ENCODE measurements at regions not wholly inside any gene's neighbourhood (a gene's known extent, or its start where the extent isn't known, plus 50 kb on each side); places are given as distances from the start of the nearest gene placed in this dataset.

- DNase-seq, result no peak
Measured at GRCh38 chr5:16013334-16014065, 166.1 kb downstream of the MARCHF11 start.

DNA sequence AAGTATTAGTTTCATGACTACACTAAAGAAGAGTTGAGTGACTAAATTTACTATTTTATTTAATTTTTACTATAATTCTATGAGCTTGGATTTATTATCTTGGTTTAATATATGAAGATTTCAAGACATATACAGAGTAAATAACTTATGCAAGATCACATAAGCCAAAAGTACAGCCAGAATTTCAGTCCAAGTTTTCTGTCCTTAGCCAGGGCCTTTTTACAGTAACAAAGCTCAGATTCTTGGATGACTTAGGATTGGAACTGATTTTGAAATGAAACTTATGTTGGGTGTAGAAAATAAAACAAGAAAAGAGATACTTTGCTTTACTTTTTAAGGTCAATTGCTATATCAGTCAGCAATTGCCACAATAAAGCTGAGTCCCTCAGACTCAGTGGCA is 170.3 kb downstream of the MARCHF11 start:
- DNase-seq, result no peak

DNA sequence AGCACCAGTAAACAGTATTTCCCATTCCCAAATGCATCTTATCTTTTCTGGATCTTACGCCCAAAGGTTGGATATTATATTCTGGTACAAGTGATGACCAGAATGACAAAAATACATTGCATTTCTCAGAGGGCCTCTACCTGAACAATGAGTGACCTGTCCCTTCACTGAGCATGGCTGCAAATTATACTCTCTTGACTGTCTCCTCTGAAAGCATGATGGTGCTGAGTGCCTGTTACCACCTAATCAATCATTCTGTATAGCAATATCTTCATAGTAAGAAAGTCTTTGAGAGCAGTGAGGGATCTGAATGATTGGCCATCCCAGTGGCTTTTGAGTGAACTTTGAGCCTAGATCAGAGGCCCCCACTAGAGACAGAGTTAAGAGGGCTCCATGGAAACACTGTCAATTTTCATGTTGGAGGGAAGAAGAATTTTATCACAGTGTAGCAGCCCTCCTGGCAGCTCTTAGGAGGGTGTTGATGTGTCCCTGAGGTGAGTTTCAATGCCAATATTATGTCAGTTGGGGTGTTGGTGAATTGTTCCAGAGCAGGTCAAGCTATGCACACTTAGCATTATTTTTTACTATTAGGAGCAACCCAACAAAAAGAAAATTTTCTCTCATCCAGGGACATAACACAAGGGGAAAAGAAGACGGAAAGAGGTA is 171.7 kb downstream of the MARCHF11 start:
- no peak for DNase-seq

DNA sequence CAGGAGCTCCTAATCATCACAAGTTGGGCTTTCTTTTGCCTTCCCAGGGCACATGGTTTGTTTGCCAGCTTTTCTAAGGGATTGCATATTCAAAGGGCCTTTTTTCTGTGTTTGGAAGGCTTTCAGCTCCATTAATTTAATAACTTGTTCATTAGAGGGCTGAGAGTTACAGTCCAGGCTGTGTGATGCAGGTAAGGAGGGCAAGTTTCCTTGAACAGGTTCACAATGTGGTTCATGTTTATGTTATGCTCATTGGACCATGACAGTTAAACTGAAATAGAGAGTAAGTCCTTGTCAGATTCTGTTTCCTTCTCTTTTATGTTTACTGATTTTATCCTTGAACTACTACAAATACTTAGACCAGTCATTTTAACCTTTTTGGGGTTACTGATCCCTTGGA is 174.4 kb downstream of the MARCHF11 start:
- DNase-seq, result no peak

DNA sequence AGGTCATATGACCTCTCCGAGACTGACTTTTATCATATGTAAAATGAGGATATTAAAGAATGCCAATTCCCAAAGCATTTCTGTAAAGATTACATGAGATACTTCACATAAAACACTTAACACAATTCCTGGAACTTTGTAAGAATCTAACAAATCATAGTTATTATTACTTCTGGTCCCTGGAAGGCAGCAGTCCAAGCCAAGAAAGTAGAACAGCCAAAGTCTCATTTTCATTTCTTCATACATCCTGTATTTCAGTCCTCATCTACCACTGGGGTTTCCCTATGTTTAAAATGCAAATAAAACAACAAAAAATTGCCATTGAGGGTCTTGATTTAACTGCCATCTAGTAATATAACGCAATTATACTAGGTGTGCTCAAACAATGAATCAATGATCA is 179.5 kb downstream of the MARCHF11 start:
- DNase-seq, result no peak

DNA sequence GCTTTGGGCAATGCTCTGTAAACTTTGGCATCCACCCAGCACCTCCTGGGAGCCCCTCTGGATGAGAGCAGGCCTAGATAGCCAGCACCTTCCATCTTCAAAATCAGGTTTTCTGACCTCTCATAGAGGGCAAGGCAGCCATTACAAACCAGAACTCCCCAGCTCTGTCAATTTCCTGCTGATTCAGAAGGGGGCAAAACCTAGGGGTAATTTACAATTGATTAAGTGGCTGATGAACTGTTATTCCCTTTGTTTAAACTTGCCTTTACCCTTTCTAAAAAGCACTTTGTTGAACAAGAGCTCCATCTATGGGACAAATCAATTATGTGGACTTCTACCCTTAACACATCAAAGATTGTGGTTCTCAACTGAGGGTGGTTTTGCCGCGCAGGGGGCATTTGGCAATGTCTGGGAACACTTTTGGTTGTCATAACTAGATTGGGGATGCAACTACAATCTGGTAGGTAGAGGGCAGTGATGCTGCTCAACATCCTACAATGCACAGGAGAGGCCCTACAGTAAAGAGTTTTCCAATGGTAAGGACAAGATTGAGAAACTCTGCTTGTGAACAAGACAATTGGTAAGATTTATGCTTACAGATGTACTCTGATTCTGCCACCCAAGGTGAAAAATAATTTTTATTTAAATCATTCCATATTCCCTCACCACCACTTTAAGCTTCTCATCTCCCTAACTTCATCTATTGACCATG is 184.1 kb downstream of the MARCHF11 start:
- DNase-seq, result peak; percentile 75

DNA sequence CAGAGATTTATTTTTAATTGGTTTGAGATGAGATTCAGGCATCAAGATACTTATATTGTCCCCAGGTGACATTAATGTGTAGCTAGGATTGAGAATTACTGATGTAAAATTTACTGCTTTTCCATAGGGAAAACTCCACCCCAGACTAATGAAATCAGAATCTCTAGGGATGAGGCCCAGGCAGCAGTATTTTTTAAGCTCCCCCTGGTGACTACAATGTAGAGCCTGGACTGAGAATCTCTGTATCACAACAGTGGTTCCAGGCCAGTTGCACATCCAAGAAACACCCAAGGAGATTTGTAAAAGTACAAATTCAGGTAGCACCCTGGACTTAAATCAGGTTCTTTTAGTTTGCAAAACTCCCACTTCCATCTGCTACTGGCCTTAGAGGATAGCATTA is 185.7 kb downstream of the MARCHF11 start:
- DNase-seq, result peak; percentile 45

- DNase-seq, result peak; percentile 75
Measured at GRCh38 chr5:15993334-15993733, 186.3 kb downstream of the MARCHF11 start.

DNA sequence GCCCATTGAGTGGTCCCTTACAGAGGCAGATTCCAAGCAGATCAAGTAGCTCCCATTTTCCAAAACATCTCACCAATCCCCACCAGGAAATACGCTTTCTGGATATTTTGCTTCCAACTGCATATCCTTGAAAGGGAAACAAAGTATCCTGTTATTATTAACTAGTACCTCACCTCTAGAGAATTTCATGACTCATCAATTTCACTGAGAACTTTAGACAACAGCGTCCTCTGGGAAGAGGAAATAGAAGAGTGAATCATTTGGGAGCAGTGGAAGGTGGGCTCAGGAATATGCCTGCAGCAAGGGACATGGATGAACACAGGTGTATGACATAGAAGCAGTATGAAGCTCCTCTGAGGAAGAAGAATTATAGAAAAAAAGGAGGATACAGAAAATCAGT is 186.7 kb downstream of the MARCHF11 start:
- peak; percentile 85 for DNase-seq

GRCh38 chr5:15991586-15991985 is 188.0 kb downstream of the MARCHF11 start:
- no peak for DNase-seq
